Type B pancreatic cell (in vitro differentiated cells): ENCODE measurements at regions not wholly inside any gene's neighbourhood (a gene's known extent, or its start where the extent isn't known, plus 50 kb on each side); places are given as distances from the start of the nearest gene placed in this dataset.
"Not testable (repeated sequence)": the region's sequence is repeated elsewhere in the genome, so short reads cannot be mapped to it uniquely, and the experiment has no call there.

Experiments used
- DNase-seq: peaks from one replicate; pipeline ENCODE4 v3.0.0; 2021; ENCODE audit warnings: mixed read lengths; ENCODE audit not compliant: unreplicated experiment; ENCODE audit errors: extremely low spot score
- H3K27ac Mint-ChIP-seq: 2 replicates; pipeline ENCODE4 v1.8.0; 2021; ENCODE audit warnings: mild to moderate bottlenecking, mixed read lengths
- H3K27me3 Mint-ChIP-seq: 2 replicates; pipeline ENCODE4 v1.8.0; 2021; ENCODE audit warnings: mixed read lengths
- H3K36me3 Mint-ChIP-seq: 2 replicates; pipeline ENCODE4 v1.8.0; 2021; ENCODE audit warnings: mixed read lengths
- H3K4me1 Mint-ChIP-seq: one replicate; pipeline ENCODE4 v1.8.0; 2021; ENCODE audit warnings: mixed read lengths; ENCODE audit not compliant: unreplicated experiment
- H3K4me3 Mint-ChIP-seq: 2 replicates; pipeline ENCODE4 v1.8.0; 2021; ENCODE audit warnings: mild to moderate bottlenecking, mixed read lengths
- H3K9me3 Mint-ChIP-seq: 2 replicates; pipeline ENCODE4 v1.8.0; 2021; ENCODE audit warnings: mixed read lengths
- CTCF ChIP-seq: fragments of 200-600 bp; sonication (generic); conservative IDR thresholded peaks from 2 replicates; pipeline ENCODE4 v1.5.0; 2021; ENCODE audit warnings: antibody characterized with exemption, mild to moderate bottlenecking

DNA sequence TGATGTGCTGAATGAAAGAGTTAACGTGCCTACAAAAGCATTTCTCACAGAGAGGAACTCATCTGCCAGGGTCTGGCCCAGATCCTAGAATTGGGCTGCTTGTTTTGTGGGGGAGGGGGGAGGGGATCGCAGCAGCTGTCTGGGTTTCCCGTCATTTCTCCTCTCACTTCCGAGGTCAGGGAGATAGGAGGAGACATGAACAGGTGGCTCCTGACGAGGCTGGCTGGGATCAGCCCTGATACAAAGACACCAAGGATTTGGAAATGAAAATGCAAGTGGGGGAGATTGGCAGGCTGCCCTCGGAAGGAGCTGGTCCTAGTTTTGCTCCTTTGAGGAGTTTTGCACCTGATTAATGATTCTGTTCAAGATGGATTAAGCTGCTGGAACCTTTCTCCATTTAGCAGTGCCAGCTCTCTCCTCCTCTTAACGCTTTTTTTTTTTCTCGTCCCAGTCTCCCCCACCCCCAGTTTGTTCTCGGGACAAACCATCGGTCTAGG is 86.8 kb upstream of the KMT2C start:
- no peak for TF ChIP-seq CTCF
- H3K4me1 Mint-ChIP-seq: peaks cover 5% of the 10 kb centered on the region
- H3K27ac Mint-ChIP-seq: no peak overlapping the region
- H3K27me3 Mint-ChIP-seq: no peaks in the 10 kb centered on the region
- H3K4me3 Mint-ChIP-seq: no peak overlapping the region
- no peak for DNase-seq
- H3K9me3 Mint-ChIP-seq: no peaks in the 10 kb centered on the region
- no peaks in the 10 kb centered on the region for H3K36me3 Mint-ChIP-seq

- DNase-seq: no peak
- peaks cover 5% of the 10 kb centered on the region for H3K4me1 Mint-ChIP-seq
- no peak for TF ChIP-seq CTCF
- no peaks in the 10 kb centered on the region for H3K27me3 Mint-ChIP-seq
- H3K9me3 Mint-ChIP-seq: no peaks in the 10 kb centered on the region
- no peaks in the 10 kb centered on the region for H3K36me3 Mint-ChIP-seq
- no peak overlapping the region for H3K27ac Mint-ChIP-seq
- no peak overlapping the region for H3K4me3 Mint-ChIP-seq
These were observed 85.9 kb upstream of the KMT2C start for GRCh38 chr7:152521420-152522337.

DNA sequence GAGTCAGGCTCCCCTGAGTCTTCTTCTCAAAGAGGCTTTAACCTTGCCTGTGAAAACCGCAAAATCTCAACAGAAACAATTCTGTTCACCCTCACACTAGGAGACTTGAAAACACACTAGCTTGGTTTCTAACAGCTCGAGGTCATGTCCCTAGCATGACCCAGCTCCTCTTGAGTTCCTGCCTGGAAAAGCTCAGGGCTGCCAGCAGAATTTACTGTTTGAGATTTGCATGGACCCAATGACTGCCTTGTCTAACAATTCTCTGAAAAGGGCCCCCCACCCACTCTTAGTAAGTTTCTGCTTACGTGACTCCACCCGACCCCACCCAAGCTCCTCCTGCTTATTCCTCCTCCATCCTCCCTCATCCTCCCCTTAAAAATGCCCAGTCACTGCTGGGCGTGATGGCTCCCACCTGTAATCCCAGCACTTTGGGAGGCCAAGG is 85.1 kb upstream of the KMT2C start:
- peaks cover 5% of the 10 kb centered on the region for H3K4me1 Mint-ChIP-seq
- no peaks in the 10 kb centered on the region for H3K9me3 Mint-ChIP-seq
- no peak for TF ChIP-seq CTCF
- H3K27me3 Mint-ChIP-seq: no peaks in the 10 kb centered on the region
- H3K36me3 Mint-ChIP-seq: no peaks in the 10 kb centered on the region
- H3K4me3 Mint-ChIP-seq: no peak overlapping the region
- DNase-seq: no peak
- no peak overlapping the region for H3K27ac Mint-ChIP-seq

- peaks cover 5% of the 10 kb centered on the region for H3K4me1 Mint-ChIP-seq
- DNase-seq: no peak
These were observed 83.5 kb upstream of the KMT2C start for GRCh38 chr7:152519290-152519689.

GRCh38 chr7:152516216-152516615 is 80.4 kb upstream of the KMT2C start:
- no peaks in the 10 kb centered on the region for H3K36me3 Mint-ChIP-seq
- H3K4me1 Mint-ChIP-seq: no peaks in the 10 kb centered on the region
- H3K27me3 Mint-ChIP-seq: no peaks in the 10 kb centered on the region
- H3K4me3 Mint-ChIP-seq: no peak overlapping the region
- no peak overlapping the region for H3K27ac Mint-ChIP-seq
- no peak for DNase-seq
- no peaks in the 10 kb centered on the region for H3K9me3 Mint-ChIP-seq
- TF ChIP-seq CTCF: no peak

More at GRCh38 chr7:152519290-152519689, 83.5 kb upstream of the KMT2C start:
- Mint-ChIP-seq H3K36me3 (no peaks in the 10 kb centered on the region), H3K27ac (no peak overlapping the region), H3K4me3 (no peak overlapping the region), H3K9me3 (no peaks in the 10 kb centered on the region), H3K27me3 (no peaks in the 10 kb centered on the region)
- TF ChIP-seq CTCF: no peak

GRCh38 chr7:152515266-152515950 is 79.6 kb upstream of the KMT2C start:
- DNase-seq, H3K27ac Mint-ChIP-seq, H3K4me1 Mint-ChIP-seq, H3K4me3 Mint-ChIP-seq, H3K36me3 Mint-ChIP-seq, H3K27me3 Mint-ChIP-seq, H3K9me3 Mint-ChIP-seq: not testable (repeated sequence)
